ENCODE measurements at regions not wholly inside any gene's neighbourhood (a gene's known extent, or its start where the extent isn't known, plus 50 kb on each side); places are given as distances from the start of the nearest gene placed in this dataset.

DNA sequence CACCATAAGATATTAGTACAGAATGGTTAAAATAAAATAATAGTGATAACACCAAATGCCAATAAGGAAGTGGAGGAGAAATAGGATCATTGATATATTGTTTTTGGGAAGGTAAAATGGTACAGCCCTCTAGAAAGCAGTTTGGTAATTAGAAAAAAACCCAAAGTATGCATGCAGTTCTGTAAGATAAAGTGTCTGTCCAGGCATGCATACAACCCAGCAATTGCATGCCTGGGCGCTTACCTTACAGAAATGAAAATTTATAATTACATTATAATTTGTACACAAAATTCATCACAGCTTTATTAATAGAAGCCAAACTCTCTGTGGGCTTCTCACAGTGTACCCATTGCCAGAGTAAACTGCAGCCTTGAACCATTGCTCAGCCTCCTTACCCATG, 124.7 kb downstream of the TTC6 start:
- TF ChIP-seq EP300 (IDR thresholded peaks at IDR 0.05) (no peak), POLR2A (IDR thresholded peaks at IDR 0.05) (no peak), CTCF (IDR thresholded peaks at IDR 0.05) (no peak)
